ENCODE measurements at regions not wholly inside any gene's neighbourhood (a gene's known extent, or its start where the extent isn't known, plus 50 kb on each side); places are given as distances from the start of the nearest gene placed in this dataset.

- no TSS peak for BruUV-seq (replicated peaks)
- no peaks in the 10 kb centered on the region for H3K27me3 Mint-ChIP-seq (ENCODE audit: insufficient read depth, unreplicated experiment)
- intact Hi-C loops (cut with micrococcal nuclease) = no loop called here
- ChIA-PET CTCF (interaction anchor here (0.6 to 1.9 kb wide), 3 partner anchors 37 to 625 kb away, joined by 4 to 7 read pairs (median 4); no protein-coding TSS in a partner anchor), POLR2A (interaction anchor here (0.9 kb wide), 1 partner anchor 1506 kb away, joined by 3 read pairs; no protein-coding TSS in a partner anchor)
- TF ChIP-seq CTCF (IDR thresholded peaks at IDR 0.05; ENCODE audit: unreplicated experiment) = no peak
- DNase-seq (ENCODE audit: unreplicated experiment) = peak; percentile 90
- H3K9me3 Mint-ChIP-seq (ENCODE audit: unreplicated experiment) = no peaks in the 10 kb centered on the region
- H3K4me1 Mint-ChIP-seq (ENCODE audit: insufficient read depth, unreplicated experiment) = peaks cover 10% of the 10 kb centered on the region
- H3K36me3 Mint-ChIP-seq (ENCODE audit: insufficient read depth, unreplicated experiment) = no peaks in the 10 kb centered on the region
- H3K4me3 Mint-ChIP-seq (ENCODE audit: unreplicated experiment) = no peak overlapping the region
- H3K27ac Mint-ChIP-seq (ENCODE audit: low read depth, unreplicated experiment) = no peak overlapping the region
These were observed 55.1 kb downstream of the ID4 start for GRCh38 chr6:19892260-19892659.

GRCh38 chr6:19895866-19896692 lies 58.9 kb downstream of the ID4 start:
- Mint-ChIP-seq H3K4me1 (ENCODE audit: insufficient read depth, unreplicated experiment) (peaks cover 10% of the 10 kb centered on the region), H3K4me3 (ENCODE audit: unreplicated experiment) (no peak overlapping the region), H3K27me3 (ENCODE audit: insufficient read depth, unreplicated experiment) (no peaks in the 10 kb centered on the region), H3K9me3 (ENCODE audit: unreplicated experiment) (no peaks in the 10 kb centered on the region), H3K36me3 (ENCODE audit: insufficient read depth, unreplicated experiment) (no peaks in the 10 kb centered on the region), H3K27ac (ENCODE audit: low read depth, unreplicated experiment) (no peak overlapping the region)
- ChIA-PET POLR2A (interaction anchor here (0.6 kb wide), 1 partner anchor 55 kb away, joined by 3 read pairs; no protein-coding TSS in a partner anchor), CTCF (interaction anchor here (0.6 kb wide), 2 partner anchors 18 to 880 kb away, joined by 3 to 4 read pairs; no protein-coding TSS in a partner anchor)
- DNase-seq (ENCODE audit: unreplicated experiment) = peak; percentile 55
- BruUV-seq (replicated peaks) = no TSS peak
- TF ChIP-seq CTCF (IDR thresholded peaks at IDR 0.05; ENCODE audit: unreplicated experiment) = no peak
- intact Hi-C loops (cut with micrococcal nuclease) = no loop called here

- Mint-ChIP-seq H3K27me3 (ENCODE audit: insufficient read depth, unreplicated experiment) (no peaks in the 10 kb centered on the region), H3K36me3 (ENCODE audit: insufficient read depth, unreplicated experiment) (no peaks in the 10 kb centered on the region), H3K27ac (ENCODE audit: low read depth, unreplicated experiment) (no peak overlapping the region), H3K9me3 (ENCODE audit: unreplicated experiment) (no peaks in the 10 kb centered on the region), H3K4me3 (ENCODE audit: unreplicated experiment) (no peak overlapping the region), H3K4me1 (ENCODE audit: insufficient read depth, unreplicated experiment) (peaks cover 10% of the 10 kb centered on the region)
- no TSS peak for BruUV-seq (replicated peaks)
- ChIA-PET CTCF (no interaction called here), POLR2A (no interaction called here)
- DNase-seq (ENCODE audit: unreplicated experiment) = peak; percentile 47
- no peak for TF ChIP-seq CTCF (IDR thresholded peaks at IDR 0.05; ENCODE audit: unreplicated experiment)
- intact Hi-C loops (cut with micrococcal nuclease) = no loop called here
These were observed 59.5 kb downstream of the ID4 start for GRCh38 chr6:19896693-19897010.

GRCh38 chr6:19898141-19898740 lies 61.1 kb downstream of the ID4 start:
- no TSS peak for BruUV-seq (replicated peaks)
- Mint-ChIP-seq H3K4me1 (ENCODE audit: insufficient read depth, unreplicated experiment) (peaks cover 5% of the 10 kb centered on the region), H3K27ac (ENCODE audit: low read depth, unreplicated experiment) (no peak overlapping the region), H3K4me3 (ENCODE audit: unreplicated experiment) (no peak overlapping the region), H3K36me3 (ENCODE audit: insufficient read depth, unreplicated experiment) (no peaks in the 10 kb centered on the region), H3K27me3 (ENCODE audit: insufficient read depth, unreplicated experiment) (no peaks in the 10 kb centered on the region), H3K9me3 (ENCODE audit: unreplicated experiment) (no peaks in the 10 kb centered on the region)
- intact Hi-C loops (cut with micrococcal nuclease) = no loop called here
- TF ChIP-seq CTCF (IDR thresholded peaks at IDR 0.05; ENCODE audit: unreplicated experiment) = no peak
- CTCF ChIA-PET = interaction anchor here (0.8 to 0.9 kb wide), 2 partner anchors 9 to 17 kb away, joined by 3 read pairs; no protein-coding TSS in a partner anchor
- no peak for DNase-seq (ENCODE audit: unreplicated experiment)
- POLR2A ChIA-PET = no interaction called here
